B cell (primary cell): ENCODE measurements at regions not wholly inside any gene's neighbourhood (a gene's known extent, or its start where the extent isn't known, plus 50 kb on each side); places are given as distances from the start of the nearest gene placed in this dataset.

Source experiments
- EZH2 ChIP-seq: IDR thresholded peaks from 2 replicates; pipeline ENCODE4 v1.6.1; 2012; ENCODE audit warnings: borderline replicate concordance, low read depth, mild to moderate bottlenecking, moderate library complexity, low read length; ENCODE audit not compliant: insufficient read depth, poor library complexity, severe bottlenecking
- TF ChIP-seq, protein P1 (sequence below): fragments of 200-600 bp; IDR thresholded peaks from one replicate; pipeline ENCODE4 v1.8.0; 2022; ENCODE audit warnings: antibody characterized with exemption, mild to moderate bottlenecking

DNA sequence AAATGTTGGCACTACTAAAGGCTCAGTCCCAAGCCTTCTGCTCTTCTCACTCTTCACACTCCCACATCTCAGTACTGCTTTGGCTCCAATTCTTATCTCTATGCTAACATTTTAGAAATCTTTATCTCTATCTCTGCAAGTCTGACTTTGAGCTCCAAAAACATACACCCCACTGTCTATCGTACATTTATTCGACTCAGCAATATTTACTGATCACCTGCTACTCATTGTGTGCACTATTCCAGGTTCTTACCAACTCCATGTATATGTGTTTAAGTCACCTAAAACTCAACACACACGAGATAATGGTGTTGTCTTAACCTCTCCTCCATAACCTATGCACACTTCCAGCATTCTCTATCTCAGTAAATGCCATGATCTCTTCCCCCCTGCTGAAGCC lies 268.2 kb upstream of the CRIM1 start:
- TF ChIP-seq EZH2: no peak
- TF ChIP-seq, protein P1, sequence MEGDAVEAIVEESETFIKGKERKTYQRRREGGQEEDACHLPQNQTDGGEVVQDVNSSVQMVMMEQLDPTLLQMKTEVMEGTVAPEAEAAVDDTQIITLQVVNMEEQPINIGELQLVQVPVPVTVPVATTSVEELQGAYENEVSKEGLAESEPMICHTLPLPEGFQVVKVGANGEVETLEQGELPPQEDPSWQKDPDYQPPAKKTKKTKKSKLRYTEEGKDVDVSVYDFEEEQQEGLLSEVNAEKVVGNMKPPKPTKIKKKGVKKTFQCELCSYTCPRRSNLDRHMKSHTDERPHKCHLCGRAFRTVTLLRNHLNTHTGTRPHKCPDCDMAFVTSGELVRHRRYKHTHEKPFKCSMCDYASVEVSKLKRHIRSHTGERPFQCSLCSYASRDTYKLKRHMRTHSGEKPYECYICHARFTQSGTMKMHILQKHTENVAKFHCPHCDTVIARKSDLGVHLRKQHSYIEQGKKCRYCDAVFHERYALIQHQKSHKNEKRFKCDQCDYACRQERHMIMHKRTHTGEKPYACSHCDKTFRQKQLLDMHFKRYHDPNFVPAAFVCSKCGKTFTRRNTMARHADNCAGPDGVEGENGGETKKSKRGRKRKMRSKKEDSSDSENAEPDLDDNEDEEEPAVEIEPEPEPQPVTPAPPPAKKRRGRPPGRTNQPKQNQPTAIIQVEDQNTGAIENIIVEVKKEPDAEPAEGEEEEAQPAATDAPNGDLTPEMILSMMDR: no peak
